ENCODE measurements at regions not wholly inside any gene's neighbourhood (a gene's known extent, or its start where the extent isn't known, plus 50 kb on each side); places are given as distances from the start of the nearest gene placed in this dataset.

DNA sequence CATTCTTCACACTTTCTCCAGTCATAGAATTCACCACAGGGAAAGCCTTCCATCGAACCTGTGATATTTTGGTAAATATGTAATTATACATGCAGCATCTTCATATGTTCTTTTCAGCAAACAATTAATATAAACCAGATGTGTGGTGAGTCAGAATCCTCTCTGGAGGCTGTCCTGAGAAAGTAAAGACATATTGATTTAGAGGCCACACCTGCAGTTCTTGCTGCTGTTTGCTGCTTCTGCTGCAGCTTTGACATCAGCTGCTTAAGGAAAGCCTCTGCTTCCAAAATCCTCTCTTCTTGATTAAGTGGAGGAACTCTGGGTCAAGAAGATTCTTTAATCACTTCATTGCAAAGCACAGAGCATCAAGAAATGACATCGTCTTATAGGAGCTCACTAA, 568.8 kb upstream of the ZEB2 start:
- Histone ChIP-seq H3K4me1 (no peaks in the 10 kb centered on the region), H3K27me3 (no peaks in the 10 kb centered on the region), H3K9me3 (no peaks in the 10 kb centered on the region), H3K36me3 (no peaks in the 10 kb centered on the region), H3K27ac (no peak overlapping the region), H3K4me3 (no peak overlapping the region)
- TF ChIP-seq POLR2A (IDR thresholded peaks at IDR 0.05): no peak
- TF ChIP-seq, protein P1, sequence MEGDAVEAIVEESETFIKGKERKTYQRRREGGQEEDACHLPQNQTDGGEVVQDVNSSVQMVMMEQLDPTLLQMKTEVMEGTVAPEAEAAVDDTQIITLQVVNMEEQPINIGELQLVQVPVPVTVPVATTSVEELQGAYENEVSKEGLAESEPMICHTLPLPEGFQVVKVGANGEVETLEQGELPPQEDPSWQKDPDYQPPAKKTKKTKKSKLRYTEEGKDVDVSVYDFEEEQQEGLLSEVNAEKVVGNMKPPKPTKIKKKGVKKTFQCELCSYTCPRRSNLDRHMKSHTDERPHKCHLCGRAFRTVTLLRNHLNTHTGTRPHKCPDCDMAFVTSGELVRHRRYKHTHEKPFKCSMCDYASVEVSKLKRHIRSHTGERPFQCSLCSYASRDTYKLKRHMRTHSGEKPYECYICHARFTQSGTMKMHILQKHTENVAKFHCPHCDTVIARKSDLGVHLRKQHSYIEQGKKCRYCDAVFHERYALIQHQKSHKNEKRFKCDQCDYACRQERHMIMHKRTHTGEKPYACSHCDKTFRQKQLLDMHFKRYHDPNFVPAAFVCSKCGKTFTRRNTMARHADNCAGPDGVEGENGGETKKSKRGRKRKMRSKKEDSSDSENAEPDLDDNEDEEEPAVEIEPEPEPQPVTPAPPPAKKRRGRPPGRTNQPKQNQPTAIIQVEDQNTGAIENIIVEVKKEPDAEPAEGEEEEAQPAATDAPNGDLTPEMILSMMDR (IDR thresholded peaks at IDR 0.05): no peak
- DNase-seq: no peak

DNA sequence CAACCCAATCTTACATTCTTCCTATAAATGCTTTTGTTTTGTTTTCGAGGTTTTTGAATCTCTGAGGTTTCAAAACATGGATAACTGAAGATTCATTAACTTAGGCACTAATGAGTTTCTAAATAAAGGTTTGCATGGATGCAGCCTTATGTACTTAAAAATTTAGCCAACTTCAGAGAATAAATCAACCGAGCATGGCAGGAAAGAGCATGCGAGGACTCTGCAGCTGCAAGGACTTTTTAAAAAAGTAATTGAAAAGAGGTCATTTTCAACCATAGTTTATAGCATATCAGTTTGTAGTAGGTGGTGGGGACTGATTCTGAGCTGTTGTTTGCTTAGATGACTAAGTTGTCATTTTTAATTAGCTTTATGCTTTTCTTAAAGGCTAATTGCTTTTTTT, 567.0 kb upstream of the ZEB2 start:
- TF ChIP-seq, protein P1 (IDR thresholded peaks at IDR 0.05): no peak
- TF ChIP-seq POLR2A (IDR thresholded peaks at IDR 0.05): no peak
- Histone ChIP-seq H3K27ac (no peak overlapping the region), H3K4me1 (no peaks in the 10 kb centered on the region), H3K36me3 (no peaks in the 10 kb centered on the region), H3K9me3 (no peaks in the 10 kb centered on the region), H3K4me3 (no peak overlapping the region), H3K27me3 (no peaks in the 10 kb centered on the region)
- no peak for DNase-seq

DNA sequence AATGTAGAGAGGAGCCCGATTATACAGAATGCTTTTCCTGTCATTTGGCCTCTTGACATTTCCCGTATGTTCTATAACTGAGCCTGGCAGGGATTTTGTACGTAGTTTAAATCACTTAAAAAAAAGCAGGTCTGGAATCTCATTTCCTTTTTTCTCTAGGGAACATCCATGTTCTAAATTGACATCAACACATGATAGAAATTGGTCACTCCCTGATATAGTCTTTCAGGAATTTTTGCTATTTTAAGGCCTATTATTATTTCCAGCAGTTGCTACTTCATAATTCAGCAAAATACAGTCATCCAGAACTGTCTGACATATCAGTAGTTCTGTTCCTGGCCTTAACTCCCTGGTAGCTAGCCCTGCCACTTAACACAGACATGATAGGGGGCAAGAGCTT, 565.7 kb upstream of the ZEB2 start:
- Histone ChIP-seq H3K4me3 (no peak overlapping the region), H3K9me3 (no peaks in the 10 kb centered on the region), H3K36me3 (no peaks in the 10 kb centered on the region), H3K27me3 (no peaks in the 10 kb centered on the region), H3K4me1 (no peaks in the 10 kb centered on the region), H3K27ac (no peak overlapping the region)
- TF ChIP-seq, protein P1 (IDR thresholded peaks at IDR 0.05): no peak
- TF ChIP-seq POLR2A (IDR thresholded peaks at IDR 0.05): no peak
- no peak for DNase-seq

DNA sequence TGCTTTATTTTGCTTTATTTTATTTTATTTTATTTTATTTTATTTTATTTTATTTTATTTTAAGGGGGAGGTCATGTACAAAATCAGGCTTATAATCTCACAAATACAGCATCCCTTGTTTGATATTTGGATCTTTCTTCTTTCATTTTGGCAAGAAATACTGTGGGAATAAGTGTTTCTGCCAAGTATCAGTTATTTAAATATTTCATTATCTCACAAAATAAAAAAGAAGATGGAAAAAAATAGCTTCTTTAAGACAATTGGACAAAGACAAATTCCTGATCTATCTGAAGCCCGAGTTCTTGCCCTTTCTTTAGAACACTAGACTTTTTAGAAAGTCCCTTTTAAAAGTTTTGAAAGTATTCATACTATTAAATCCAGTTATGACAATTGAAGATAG, 560.5 kb upstream of the ZEB2 start:
- H3K9me3 ChIP-seq: no peaks in the 10 kb centered on the region
- H3K4me1 ChIP-seq: no peaks in the 10 kb centered on the region
- no peaks in the 10 kb centered on the region for H3K36me3 ChIP-seq
- H3K4me3 ChIP-seq: no peak overlapping the region
- no peak for DNase-seq
- H3K27ac ChIP-seq: no peak overlapping the region
- no peak for TF ChIP-seq POLR2A (IDR thresholded peaks at IDR 0.05)
- TF ChIP-seq, protein P1 (IDR thresholded peaks at IDR 0.05): no peak
- H3K27me3 ChIP-seq: no peaks in the 10 kb centered on the region

DNA sequence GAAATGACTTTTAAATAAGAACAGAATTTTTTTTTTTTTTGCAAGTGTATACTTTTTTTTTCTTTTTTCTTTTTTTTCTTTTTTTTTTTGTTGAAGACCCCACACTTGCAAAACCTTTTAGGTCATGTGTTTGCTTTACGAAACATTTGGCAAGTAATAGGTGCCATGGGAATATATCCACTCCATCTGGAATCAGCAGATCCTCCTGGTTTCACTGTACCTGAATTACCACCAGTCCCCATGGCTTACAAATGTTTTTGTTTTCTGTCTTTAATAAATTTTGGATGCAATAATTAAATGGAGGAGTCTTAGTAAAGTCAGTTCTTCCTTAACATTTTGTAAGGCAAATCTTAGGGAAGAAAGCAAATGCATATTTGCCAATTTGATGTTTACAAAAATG, 559.7 kb upstream of the ZEB2 start:
- H3K4me1 ChIP-seq: no peaks in the 10 kb centered on the region
- no peaks in the 10 kb centered on the region for H3K27me3 ChIP-seq
- TF ChIP-seq POLR2A (IDR thresholded peaks at IDR 0.05): no peak
- TF ChIP-seq, protein P1 (IDR thresholded peaks at IDR 0.05): no peak
- DNase-seq: no peak
- H3K4me3 ChIP-seq: no peak overlapping the region
- no peaks in the 10 kb centered on the region for H3K36me3 ChIP-seq
- no peaks in the 10 kb centered on the region for H3K9me3 ChIP-seq
- H3K27ac ChIP-seq: no peak overlapping the region

DNA sequence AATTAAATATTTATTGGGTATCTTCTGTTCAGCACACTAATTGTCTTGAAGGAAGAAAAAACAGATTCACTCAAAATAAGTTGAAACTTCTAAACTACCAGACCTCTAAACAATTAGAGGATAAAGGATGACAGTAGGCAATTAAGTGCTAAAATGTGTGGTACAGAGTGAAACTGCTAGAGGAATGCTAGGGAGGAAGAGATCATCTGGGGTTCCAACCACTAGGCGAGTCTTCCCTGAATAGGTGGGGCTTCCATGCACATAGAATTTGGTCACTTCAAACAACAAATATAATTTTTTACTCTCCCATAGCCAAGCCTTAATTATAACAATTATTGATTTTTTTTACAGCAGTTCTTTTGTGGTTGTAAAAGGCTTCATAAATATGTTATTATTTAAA, 559.0 kb upstream of the ZEB2 start:
- Histone ChIP-seq H3K9me3 (no peaks in the 10 kb centered on the region), H3K27ac (no peak overlapping the region), H3K36me3 (no peaks in the 10 kb centered on the region), H3K4me1 (no peaks in the 10 kb centered on the region), H3K4me3 (no peak overlapping the region), H3K27me3 (no peaks in the 10 kb centered on the region)
- DNase-seq: no peak
- TF ChIP-seq POLR2A (IDR thresholded peaks at IDR 0.05): no peak

Data from Peyer's patch (tissue), 4 donors.